ENCODE measurements at regions not wholly inside any gene's neighbourhood (a gene's known extent, or its start where the extent isn't known, plus 50 kb on each side); places are given as distances from the start of the nearest gene placed in this dataset.
"Not testable (repeated sequence)": the region's sequence is repeated elsewhere in the genome, so short reads cannot be mapped to it uniquely, and the experiment has no call there.

GRCh38 chr15:26017665-26018064 is 154.5 kb upstream of the ATP10A start:
- DNase-seq: no peak

GRCh38 chr15:26015516-26016075 is 152.5 kb upstream of the ATP10A start:
- no peak for DNase-seq

GRCh38 chr15:26013981-26014380 is 150.9 kb upstream of the ATP10A start:
- no peak for DNase-seq

- DNase-seq: no peak
Measured at GRCh38 chr15:26011916-26012315, 148.8 kb upstream of the ATP10A start.

- DNase-seq: no peak
Measured at GRCh38 chr15:26007151-26007550, 144.0 kb upstream of the ATP10A start.

- no peak for DNase-seq
Measured at GRCh38 chr15:26001201-26001600, 138.1 kb upstream of the ATP10A start.

GRCh38 chr15:25993506-25993905 is 130.4 kb upstream of the ATP10A start:
- DNase-seq: no peak

- DNase-seq: no peak
Measured at GRCh38 chr15:25990220-25990619, 127.1 kb upstream of the ATP10A start.

- DNase-seq: no peak
Measured at GRCh38 chr15:25989327-25989726, 126.2 kb upstream of the ATP10A start.

- DNase-seq: not testable (repeated sequence)
Measured at GRCh38 chr15:25988716-25989115, 125.6 kb upstream of the ATP10A start.

- no peak for DNase-seq
Measured at GRCh38 chr15:25987638-25988037, 124.5 kb upstream of the ATP10A start.

- DNase-seq: no peak
Measured at GRCh38 chr15:25985165-25985564, 122.0 kb upstream of the ATP10A start.

- no peak for DNase-seq
Measured at GRCh38 chr15:25982736-25983135, 119.6 kb upstream of the ATP10A start.

- DNase-seq: no peak
Measured at GRCh38 chr15:25981114-25981513, 118.0 kb upstream of the ATP10A start.

- DNase-seq: no peak
Measured at GRCh38 chr15:25972141-25972675, 109.1 kb upstream of the ATP10A start.

- no peak for DNase-seq
Measured at GRCh38 chr15:25971053-25971452, 107.9 kb upstream of the ATP10A start.

GRCh38 chr15:25969886-25970285 is 106.8 kb upstream of the ATP10A start:
- DNase-seq: no peak

GRCh38 chr15:25967116-25967515 is 104.0 kb upstream of the ATP10A start:
- DNase-seq: no peak

- DNase-seq: no peak
Measured at GRCh38 chr15:25965326-25965725, 102.2 kb upstream of the ATP10A start.

GRCh38 chr15:25960273-25960672 is 97.1 kb upstream of the ATP10A start:
- no peak for DNase-seq

- no peak for DNase-seq
Measured at GRCh38 chr15:25959100-25959499, 96.0 kb upstream of the ATP10A start.

GRCh38 chr15:25955628-25956027 is 92.5 kb upstream of the ATP10A start:
- no peak for DNase-seq

- no peak for DNase-seq
Measured at GRCh38 chr15:25954398-25954797, 91.3 kb upstream of the ATP10A start.

GRCh38 chr15:25950014-25950413 is 86.9 kb upstream of the ATP10A start:
- DNase-seq: no peak

Measured in NCI-H226 (cell line).